GM18505 (cell line): ENCODE measurements at regions not wholly inside any gene's neighbourhood (a gene's known extent, or its start where the extent isn't known, plus 50 kb on each side); places are given as distances from the start of the nearest gene placed in this dataset.
"Not testable (repeated sequence)": the region's sequence is repeated elsewhere in the genome, so short reads cannot be mapped to it uniquely, and the experiment has no call there.

ENCODE experiments used
- ATAC-seq: cut with Tn5 transposase; IDR thresholded peaks from one replicate; pipeline ENCODE4 v1.9.1; 2021; ENCODE audit not compliant: unreplicated experiment
- POLR2A ChIP-seq: IDR thresholded peaks from 4 replicates; pipeline ENCODE4 v1.6.1; 2011; ENCODE audit warnings: borderline replicate concordance; ENCODE audit not compliant: insufficient read depth, insufficient read length; ENCODE audit errors: extremely low read depth

DNA sequence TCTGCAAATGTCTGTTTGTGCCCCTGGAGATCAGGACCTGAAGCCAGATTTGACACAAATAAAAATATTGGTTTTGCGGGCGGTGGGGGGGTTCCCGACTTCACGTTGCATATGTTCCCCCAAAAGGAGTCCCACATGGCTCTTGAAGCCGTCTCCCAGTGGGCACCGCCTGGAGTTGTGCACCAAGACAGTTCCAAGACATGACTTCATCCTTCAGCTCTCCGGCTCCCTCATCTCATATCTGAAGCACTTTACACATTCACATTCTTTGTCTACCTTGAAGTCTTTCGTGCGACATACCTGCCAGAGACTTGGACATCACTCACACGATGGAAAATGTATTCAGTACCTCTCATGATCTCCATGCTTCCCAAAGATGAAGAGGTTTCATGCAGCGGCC is 362.8 kb upstream of the FOXK1 start:
- TF ChIP-seq POLR2A, result no peak
- no peak for ATAC-seq

- no peak for ATAC-seq
- TF ChIP-seq POLR2A, result no peak
Observed at GRCh38 chr7:4325732-4326131, 356.4 kb upstream of the FOXK1 start.

DNA sequence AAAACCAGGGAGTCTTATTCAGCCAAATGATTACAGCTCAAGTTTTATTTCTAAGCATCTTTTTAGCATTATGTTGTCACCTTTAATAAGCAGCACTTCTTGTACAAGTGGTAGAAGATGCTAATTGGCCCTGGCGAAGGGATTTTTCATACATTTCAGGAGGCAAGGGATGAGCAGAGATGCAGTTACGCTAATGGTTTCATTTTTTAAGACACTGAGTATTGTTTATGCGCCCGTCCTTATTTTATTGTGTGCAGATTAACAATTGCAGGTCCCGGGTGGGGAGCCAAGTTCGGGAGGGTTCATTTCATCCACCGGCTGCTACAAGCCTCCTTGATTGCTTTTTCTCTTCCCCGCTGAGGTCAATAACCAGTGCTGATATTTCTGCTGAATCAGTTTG is 350.4 kb upstream of the FOXK1 start:
- ATAC-seq, result no peak
- TF ChIP-seq POLR2A, result no peak

DNA sequence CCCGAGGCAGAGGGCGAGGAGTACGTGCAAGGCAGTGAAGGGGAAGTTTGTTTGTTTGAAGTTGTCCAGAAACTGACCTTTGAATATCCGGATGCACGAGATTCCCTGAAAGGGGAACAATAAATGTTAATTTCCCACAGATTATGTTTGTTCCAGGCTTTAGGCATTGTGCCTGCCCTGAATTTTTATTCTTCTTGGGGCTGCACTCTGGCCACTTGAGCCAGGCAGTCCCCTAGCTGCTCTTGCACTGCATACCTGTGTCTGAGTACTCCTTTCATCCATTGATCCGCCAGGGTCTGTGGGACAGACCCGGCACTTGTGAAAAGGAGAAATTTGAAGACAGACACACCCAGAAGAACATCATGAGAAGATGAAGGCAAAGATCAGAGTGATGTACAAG is 343.5 kb upstream of the FOXK1 start:
- no peak for TF ChIP-seq POLR2A
- ATAC-seq, result no peak

DNA sequence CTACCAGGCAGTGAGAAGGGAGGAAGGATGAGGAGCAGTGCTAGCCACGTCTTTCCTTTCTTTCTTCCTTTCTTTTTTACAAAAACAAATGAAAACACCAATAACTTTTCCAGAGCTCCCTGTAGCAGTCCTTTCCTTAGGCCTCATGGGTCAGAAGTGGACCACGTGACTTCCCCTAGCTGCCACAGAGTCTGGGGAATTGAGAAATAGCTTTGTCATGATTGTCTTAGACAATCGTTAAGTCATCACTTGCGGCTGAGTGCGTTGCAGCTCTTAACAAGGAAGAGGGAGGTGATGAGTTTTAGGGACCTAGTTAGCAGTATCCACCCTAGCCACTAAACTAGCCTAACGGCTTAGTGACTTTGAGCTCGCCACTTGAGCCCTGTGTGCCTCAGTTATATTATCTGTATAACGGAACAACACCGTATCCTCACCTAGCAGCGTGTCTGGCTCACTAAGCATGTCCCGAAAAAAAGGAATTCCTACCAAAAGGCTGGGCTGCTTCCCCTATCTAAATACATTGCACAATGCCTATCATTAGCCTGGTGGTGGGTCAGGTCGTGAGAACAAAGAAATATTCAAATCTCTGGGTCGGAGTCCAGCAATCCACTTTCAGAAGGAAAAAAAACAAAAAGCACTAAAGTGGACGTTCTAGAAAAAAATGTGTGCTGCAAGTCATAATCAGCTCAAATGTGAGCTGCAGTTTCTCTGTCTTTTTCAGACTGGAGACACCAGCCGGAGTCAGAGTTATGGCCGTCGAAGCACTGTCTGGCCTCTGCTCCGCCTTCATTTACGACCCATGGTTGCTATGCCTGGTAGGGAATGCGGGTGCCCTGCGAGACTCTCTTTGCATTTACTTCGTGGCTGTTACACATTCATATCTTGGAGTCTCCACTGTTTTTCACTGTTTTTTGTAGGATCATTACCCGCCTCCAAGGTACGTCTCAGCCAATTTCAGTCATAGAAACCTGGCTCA is 338.5 kb upstream of the FOXK1 start:
- no peak for TF ChIP-seq POLR2A
- ATAC-seq, result no peak

GRCh38 chr7:4345004-4345403 is 337.1 kb upstream of the FOXK1 start:
- no peak for TF ChIP-seq POLR2A

GRCh38 chr7:4352069-4352468 is 330.0 kb upstream of the FOXK1 start:
- ATAC-seq, result no peak

More at GRCh38 chr7:4345004-4345403, 337.1 kb upstream of the FOXK1 start:
- no peak for ATAC-seq

GRCh38 chr7:4361774-4362173 is 320.3 kb upstream of the FOXK1 start:
- TF ChIP-seq POLR2A, result no peak
- no peak for ATAC-seq

More at GRCh38 chr7:4352069-4352468, 330.0 kb upstream of the FOXK1 start:
- TF ChIP-seq POLR2A, result no peak

- no peak for TF ChIP-seq POLR2A
- no peak for ATAC-seq
Observed at GRCh38 chr7:4383584-4383983, 298.5 kb upstream of the FOXK1 start.

GRCh38 chr7:4386190-4386589 is 295.9 kb upstream of the FOXK1 start:
- no peak for ATAC-seq
- no peak for TF ChIP-seq POLR2A

- ATAC-seq, result not testable (repeated sequence)
Observed at GRCh38 chr7:4391103-4391502, 291.0 kb upstream of the FOXK1 start.

DNA sequence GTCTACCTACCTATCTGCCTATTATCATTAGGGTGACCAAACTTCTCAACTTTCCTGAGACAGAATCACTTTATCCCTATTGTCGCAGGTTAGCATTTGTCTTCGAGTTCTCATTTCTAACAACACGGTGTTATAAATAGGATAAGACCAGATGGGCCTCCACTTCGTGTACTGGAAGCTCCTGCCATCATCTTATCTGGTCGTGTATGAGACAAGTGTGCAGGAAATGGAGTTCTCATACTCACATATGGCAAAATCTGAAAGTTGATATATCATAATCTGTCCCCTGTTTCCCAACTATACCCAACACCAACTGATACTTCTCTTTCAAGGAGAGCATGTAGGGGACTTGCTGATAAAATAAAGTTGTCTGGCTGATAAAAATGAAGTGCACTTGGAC is 287.4 kb upstream of the FOXK1 start:
- no peak for ATAC-seq
- no peak for TF ChIP-seq POLR2A

DNA sequence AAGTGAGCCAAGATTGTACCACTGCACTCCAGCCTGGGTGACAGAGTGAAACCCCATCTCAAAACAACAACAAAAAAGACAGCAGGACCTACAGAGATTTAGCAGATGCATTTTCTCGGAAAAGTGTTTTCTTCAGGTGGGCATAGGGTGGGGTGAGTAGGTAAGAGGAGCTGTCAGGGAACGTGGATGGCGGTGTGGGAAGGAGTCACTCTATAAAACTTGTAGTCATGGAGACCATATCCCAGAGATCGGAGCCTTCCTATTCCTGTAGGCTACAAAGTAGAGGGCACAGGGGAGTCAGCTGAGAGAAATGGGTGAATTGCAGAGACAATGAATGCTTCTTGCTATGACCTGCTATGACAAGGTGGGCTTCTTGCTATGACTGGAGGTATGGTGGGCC is 283.0 kb upstream of the FOXK1 start:
- no peak for ATAC-seq
- TF ChIP-seq POLR2A, result no peak

GRCh38 chr7:4399596-4399995 is 282.5 kb upstream of the FOXK1 start:
- ATAC-seq, result no peak

More at GRCh38 chr7:4399596-4399995, 282.5 kb upstream of the FOXK1 start:
- TF ChIP-seq POLR2A, result no peak
